MCF 10A (cell line): ENCODE measurements at regions not wholly inside any gene's neighbourhood (a gene's known extent, or its start where the extent isn't known, plus 50 kb on each side); places are given as distances from the start of the nearest gene placed in this dataset.

ENCODE experiments used
- BruUV-seq: library from RNA; stranded (reverse); fragments of 400-500 nt; replicated peaks from 2 replicates; lab custom pipeline; 2021; lab: Mats Ljungman, UMichigan
- CTCF ChIA-PET: fragments of 300-600 bp; sonication (Branson Sonifier 250); formaldehyde crosslinking; extraction: SDS; loops from one replicate; lab custom pipeline; 2021; ENCODE audit warnings: antibody characterized with exemption, inconsistent platforms; lab: Yijun Ruan, JAX
- POLR2A ChIA-PET: fragments of 300-600, 350-650 bp; sonication (Branson Sonifier 250); formaldehyde crosslinking; extraction: SDS; loops from one replicate; lab custom pipeline; 2020; ENCODE audit warnings: antibody characterized with exemption, inconsistent platforms; lab: Yijun Ruan, JAX
- DNase-seq: peaks from one replicate; pipeline ENCODE4 v3.0.0-alpha.2; 2018; ENCODE audit not compliant: unreplicated experiment
- H3K27ac Mint-ChIP-seq: one replicate; pipeline ENCODE4 v1.8.0; 2022; ENCODE audit warnings: mild to moderate bottlenecking, low read depth, mixed read lengths; ENCODE audit not compliant: unreplicated experiment
- H3K27me3 Mint-ChIP-seq: one replicate; pipeline ENCODE4 v1.8.0; 2022; ENCODE audit warnings: mixed read lengths; ENCODE audit not compliant: insufficient read depth, unreplicated experiment
- H3K36me3 Mint-ChIP-seq: one replicate; pipeline ENCODE4 v1.8.0; 2022; ENCODE audit warnings: mild to moderate bottlenecking, moderate library complexity, mixed read lengths; ENCODE audit not compliant: insufficient read depth, unreplicated experiment
- H3K4me1 Mint-ChIP-seq: one replicate; pipeline ENCODE4 v1.8.0; 2022; ENCODE audit warnings: mixed read lengths; ENCODE audit not compliant: insufficient read depth, unreplicated experiment
- H3K4me3 Mint-ChIP-seq: one replicate; pipeline ENCODE4 v1.8.0; 2022; ENCODE audit warnings: mild to moderate bottlenecking, moderate library complexity, mixed read lengths; ENCODE audit not compliant: unreplicated experiment
- H3K9me3 Mint-ChIP-seq: one replicate; pipeline ENCODE4 v1.8.0; 2022; ENCODE audit warnings: mixed read lengths; ENCODE audit not compliant: unreplicated experiment
- intact Hi-C: fragments of 100-400 bp; cut with micrococcal nuclease; formaldehyde crosslinking; loops from 2 replicates; pipeline ENCODE4 v1.14.1; 2022
- TF ChIP-seq, protein P1 (sequence below): fragments of 200-600 bp; IDR thresholded peaks from one replicate; pipeline ENCODE4 v1.8.0; 2022; ENCODE audit warnings: antibody characterized with exemption, mild to moderate bottlenecking; ENCODE audit not compliant: unreplicated experiment

DNA sequence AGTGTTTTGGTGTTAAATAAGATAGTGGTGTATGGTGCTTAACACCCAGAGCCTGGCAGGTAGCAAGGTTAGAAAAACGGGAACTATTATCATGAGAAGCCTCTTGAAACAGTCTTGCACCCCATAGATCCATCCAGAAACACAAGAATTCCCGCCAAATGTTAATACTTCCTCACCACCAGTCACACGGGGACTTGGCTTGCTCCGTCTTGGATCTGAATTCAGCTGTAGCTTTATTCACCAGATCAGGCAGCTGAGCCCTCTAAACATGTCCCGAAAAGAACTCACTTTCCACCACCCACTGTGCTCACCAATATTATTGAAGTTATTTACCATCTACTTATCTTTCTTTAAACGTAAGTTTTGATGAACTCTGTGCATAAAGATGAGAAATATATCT lies 101.6 kb upstream of the PTPN3 start:
- CTCF ChIA-PET = no interaction called here
- no peak overlapping the region for H3K27ac Mint-ChIP-seq
- no peak for DNase-seq
- POLR2A ChIA-PET = interaction anchor here (0.8 kb wide), 1 partner anchor 8 kb away, joined by 3 read pairs; no protein-coding TSS in a partner anchor
- no peaks in the 10 kb centered on the region for H3K9me3 Mint-ChIP-seq
- TF ChIP-seq, protein P1, sequence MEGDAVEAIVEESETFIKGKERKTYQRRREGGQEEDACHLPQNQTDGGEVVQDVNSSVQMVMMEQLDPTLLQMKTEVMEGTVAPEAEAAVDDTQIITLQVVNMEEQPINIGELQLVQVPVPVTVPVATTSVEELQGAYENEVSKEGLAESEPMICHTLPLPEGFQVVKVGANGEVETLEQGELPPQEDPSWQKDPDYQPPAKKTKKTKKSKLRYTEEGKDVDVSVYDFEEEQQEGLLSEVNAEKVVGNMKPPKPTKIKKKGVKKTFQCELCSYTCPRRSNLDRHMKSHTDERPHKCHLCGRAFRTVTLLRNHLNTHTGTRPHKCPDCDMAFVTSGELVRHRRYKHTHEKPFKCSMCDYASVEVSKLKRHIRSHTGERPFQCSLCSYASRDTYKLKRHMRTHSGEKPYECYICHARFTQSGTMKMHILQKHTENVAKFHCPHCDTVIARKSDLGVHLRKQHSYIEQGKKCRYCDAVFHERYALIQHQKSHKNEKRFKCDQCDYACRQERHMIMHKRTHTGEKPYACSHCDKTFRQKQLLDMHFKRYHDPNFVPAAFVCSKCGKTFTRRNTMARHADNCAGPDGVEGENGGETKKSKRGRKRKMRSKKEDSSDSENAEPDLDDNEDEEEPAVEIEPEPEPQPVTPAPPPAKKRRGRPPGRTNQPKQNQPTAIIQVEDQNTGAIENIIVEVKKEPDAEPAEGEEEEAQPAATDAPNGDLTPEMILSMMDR = no peak
- peaks cover 8% of the 10 kb centered on the region for H3K4me1 Mint-ChIP-seq
- H3K27me3 Mint-ChIP-seq = peaks cover 13% of the 10 kb centered on the region
- no peak overlapping the region for H3K4me3 Mint-ChIP-seq
- no peaks in the 10 kb centered on the region for H3K36me3 Mint-ChIP-seq
- intact Hi-C loops = no loop called here
- BruUV-seq = no TSS peak

DNA sequence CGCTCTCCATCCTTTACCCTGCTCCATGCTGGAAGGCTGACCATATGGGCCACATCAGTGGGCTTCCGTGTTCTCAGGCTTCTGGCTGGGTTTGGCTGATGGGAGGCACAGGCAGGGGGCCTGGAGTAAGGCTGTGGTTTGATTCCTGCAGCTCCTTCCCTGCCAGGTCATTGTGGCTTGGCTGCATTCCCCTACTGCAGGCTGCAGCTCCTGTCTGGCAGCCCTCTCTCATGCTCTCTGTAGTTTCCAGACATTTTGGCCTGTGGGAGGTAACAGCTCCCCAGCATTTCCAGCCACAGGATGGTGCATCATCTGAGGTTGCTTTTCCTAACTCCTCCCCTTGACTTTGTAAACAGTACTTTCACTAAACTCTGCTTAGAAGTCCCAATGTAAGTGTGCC lies 102.0 kb upstream of the PTPN3 start:
- H3K27me3 Mint-ChIP-seq = peaks cover 13% of the 10 kb centered on the region
- H3K4me3 Mint-ChIP-seq = no peak overlapping the region
- H3K36me3 Mint-ChIP-seq = no peaks in the 10 kb centered on the region
- TF ChIP-seq, protein P1 = no peak
- intact Hi-C loops = no loop called here
- no peaks in the 10 kb centered on the region for H3K9me3 Mint-ChIP-seq
- POLR2A ChIA-PET = no interaction called here
- BruUV-seq = no TSS peak
- CTCF ChIA-PET = no interaction called here
- peaks cover 8% of the 10 kb centered on the region for H3K4me1 Mint-ChIP-seq
- H3K27ac Mint-ChIP-seq = no peak overlapping the region
- DNase-seq = peak; percentile 55

DNA sequence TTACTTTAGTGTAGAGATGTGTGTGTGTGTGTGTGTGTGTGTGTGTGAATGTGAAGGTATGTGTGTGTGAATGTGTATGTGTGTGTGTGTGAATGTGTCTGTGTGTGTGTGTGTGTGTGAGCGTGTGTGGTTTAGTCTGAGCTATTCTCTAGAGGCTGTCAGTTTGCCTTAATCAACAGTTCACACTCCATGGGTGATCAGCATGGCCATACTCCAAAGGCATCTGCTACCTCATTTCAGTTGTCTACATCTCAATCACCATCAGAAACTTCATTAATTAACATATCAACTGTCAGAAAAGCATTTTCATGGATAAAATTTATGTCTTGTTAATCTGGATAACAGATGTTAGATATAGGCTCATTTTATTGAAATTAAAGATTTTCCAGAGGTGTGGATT lies 103.1 kb upstream of the PTPN3 start:
- TF ChIP-seq, protein P1 = no peak
- no TSS peak for BruUV-seq
- peaks cover 13% of the 10 kb centered on the region for H3K27me3 Mint-ChIP-seq
- no peaks in the 10 kb centered on the region for H3K36me3 Mint-ChIP-seq
- ChIA-PET POLR2A (no interaction called here), CTCF (no interaction called here)
- no peak for DNase-seq
- intact Hi-C loops = no loop called here
- H3K4me1 Mint-ChIP-seq = peaks cover 8% of the 10 kb centered on the region
- H3K9me3 Mint-ChIP-seq = no peaks in the 10 kb centered on the region
- H3K27ac Mint-ChIP-seq = no peak overlapping the region
- H3K4me3 Mint-ChIP-seq = no peak overlapping the region

DNA sequence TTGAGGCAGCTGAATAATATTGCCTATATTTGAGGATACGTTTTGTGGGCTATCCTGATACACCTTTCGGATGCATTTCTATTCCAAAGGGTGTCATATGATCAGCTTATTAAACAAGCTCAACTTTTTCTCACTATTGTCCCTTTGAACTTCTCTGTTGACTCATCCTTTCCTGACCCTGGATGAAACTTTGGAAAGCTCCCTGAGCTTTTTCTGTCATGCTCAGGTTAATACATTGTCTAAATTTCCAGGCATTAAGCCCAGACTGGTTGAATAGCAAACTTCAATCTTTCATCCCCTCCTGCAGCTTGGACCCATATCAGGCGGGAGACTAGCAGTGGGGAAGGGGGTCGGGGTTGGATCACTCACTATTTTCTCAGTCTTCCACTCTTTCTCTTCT lies 104.9 kb upstream of the PTPN3 start:
- no peak overlapping the region for H3K4me3 Mint-ChIP-seq
- ChIA-PET POLR2A (no interaction called here), CTCF (no interaction called here)
- TF ChIP-seq, protein P1 = no peak
- H3K36me3 Mint-ChIP-seq = no peaks in the 10 kb centered on the region
- intact Hi-C loops = no loop called here
- no peaks in the 10 kb centered on the region for H3K9me3 Mint-ChIP-seq
- peak; percentile 25 for DNase-seq
- H3K4me1 Mint-ChIP-seq = peaks cover 8% of the 10 kb centered on the region
- no TSS peak for BruUV-seq
- H3K27me3 Mint-ChIP-seq = peaks cover 13% of the 10 kb centered on the region
- no peak overlapping the region for H3K27ac Mint-ChIP-seq
